H1 (cell line): ENCODE measurements at regions not wholly inside any gene's neighbourhood (a gene's known extent, or its start where the extent isn't known, plus 50 kb on each side); places are given as distances from the start of the nearest gene placed in this dataset.

Experiments used
- CTCF ChIA-PET: fragments of 300-600 bp; sonication (Branson Sonifier 250); formaldehyde crosslinking; loops from one replicate; lab custom pipeline; 2021; ENCODE audit not compliant: partially characterized antibody; lab: Charles Lee
- POLR2A ChIA-PET: fragments of 300-600 bp; sonication (Branson Sonifier 250); formaldehyde crosslinking; loops from one replicate; lab custom pipeline; 2021; ENCODE audit warnings: inconsistent platforms; ENCODE audit not compliant: partially characterized antibody; lab: Charles Lee
- DNase-seq, 2 experiments: peaks; one replicate each; pipeline versions ENCODE4 v3.0.0 to v3.0.0-alpha.2; 2010 to 2022; ENCODE audit warnings: low spot score in 2 of 2, low read depth in 1 of 2, mixed read lengths in 1 of 2
- FAIRE-seq: peaks from 2 replicates; lab custom pipeline; 2011; peaks lifted over from hg19 to GRCh38; lab: Jason Lieb, UNC
- H2AFZ ChIP-seq: 2 replicates; pipeline ENCODE4 v1.8.1; 2012; ENCODE audit warnings: low read length, inconsistent platforms
- H2AK5ac ChIP-seq: 2 replicates; pipeline ENCODE4 v1.6.1; 2013; ENCODE audit warnings: low read depth, low read length
- H2BK120ac ChIP-seq: replicated peaks from 2 replicates; pipeline ENCODE3; 2013; ENCODE audit warnings: low read depth, low read length, inconsistent platforms
- H2BK12ac ChIP-seq: 2 replicates; pipeline ENCODE4 v1.6.1; 2013; ENCODE audit warnings: low read depth, low read length
- H2BK15ac ChIP-seq: 2 replicates; pipeline ENCODE4 v1.6.1; 2013; ENCODE audit warnings: low read length
- H2BK20ac ChIP-seq: 2 replicates; pipeline ENCODE4 v1.6.1; 2013; ENCODE audit warnings: low read length
- H2BK5ac ChIP-seq: 2 replicates; pipeline ENCODE4 v1.6.1; 2013; ENCODE audit warnings: low read depth, low read length
- H3K14ac ChIP-seq: 2 replicates; pipeline ENCODE4 v1.6.1; 2013; ENCODE audit warnings: inconsistent platforms; ENCODE audit not compliant: insufficient read length
- H3K18ac ChIP-seq: 2 replicates; pipeline ENCODE4 v1.6.1; 2013; ENCODE audit warnings: low read length; ENCODE audit errors: extremely low read depth
- H3K23ac ChIP-seq: 2 replicates; pipeline ENCODE4 v1.6.1; 2013; ENCODE audit warnings: inconsistent platforms; ENCODE audit not compliant: insufficient read length
- H3K23me2 ChIP-seq: 2 replicates; pipeline ENCODE4 v1.6.1; 2013; ENCODE audit warnings: low read depth, low read length
- H3K27ac ChIP-seq: 2 replicates; pipeline ENCODE4 v1.6.1; 2011; ENCODE audit warnings: low read depth, low read length, inconsistent platforms
- H3K27me3 ChIP-seq, 4 experiments: replicated peaks in 1 of 4; 1 replicate in 1 of 4; 2 replicates in 3 of 4; pipeline versions ENCODE4 v1.6.1 to v1.8.1; 2011 to 2013; ENCODE audit warnings: low read length in 3 of 4, mild to moderate bottlenecking in 3 of 4, inconsistent platforms in 2 of 4, mixed read lengths in 2 of 4, moderate library complexity in 1 of 4; ENCODE audit not compliant: control insufficient read depth in 3 of 4, insufficient read depth in 3 of 4; ENCODE audit errors: extremely low read depth in 1 of 4
- H3K36me3 ChIP-seq, 4 experiments: 2 replicates each; pipeline versions ENCODE4 v1.6.1 to v1.8.1; 2011 to 2013; ENCODE audit warnings: mild to moderate bottlenecking in 4 of 4, low read length in 3 of 4, moderate library complexity in 2 of 4, control low read depth in 1 of 4, inconsistent platforms in 1 of 4; ENCODE audit not compliant: insufficient read depth in 4 of 4, control insufficient read depth in 2 of 4
- H3K4ac ChIP-seq: replicated peaks from 2 replicates; pipeline ENCODE3; 2013; ENCODE audit warnings: low read length, low read depth, mixed read lengths, inconsistent platforms; ENCODE audit not compliant: insufficient read length
- H3K4me1 ChIP-seq, 4 experiments: replicated peaks in 1 of 4; 1 replicate in 1 of 4; 2 replicates in 3 of 4; pipeline versions ENCODE4 v1.6.1 to v1.8.1; 2011 to 2013; ENCODE audit warnings: low read length in 3 of 4, inconsistent platforms in 2 of 4, mixed read lengths in 1 of 4; ENCODE audit not compliant: insufficient read depth in 4 of 4, control insufficient read depth in 3 of 4
- H3K4me2 ChIP-seq, 2 experiments: 2 replicates each; pipeline versions ENCODE4 v1.6.1 to v1.8.1; 2011 to 2013; ENCODE audit warnings: low read depth in 2 of 2, low read length in 2 of 2, control low read depth in 1 of 2, inconsistent platforms in 1 of 2, mild to moderate bottlenecking in 1 of 2; ENCODE audit not compliant: insufficient read depth in 1 of 2
- H3K4me3 ChIP-seq, 4 experiments: fragments of 200-600, 300-600 bp in 1 of 4; sonication (generic), shearing (Covaris generic), sonication (Bioruptor Twin) in 1 of 4; 2 replicates each; pipeline versions ENCODE4 v1.5.1 to v1.8.1; 2011 to 2016; ENCODE audit warnings: low read length in 4 of 4, low read depth in 3 of 4, control low read depth in 2 of 4, inconsistent platforms in 2 of 4, mild to moderate bottlenecking in 2 of 4, mixed read lengths in 1 of 4, moderate library complexity in 1 of 4; ENCODE audit not compliant: insufficient read depth in 2 of 4; ENCODE audit errors: extremely low read depth in 1 of 4
- H3K56ac ChIP-seq: replicated peaks from 2 replicates; pipeline ENCODE3; 2013; ENCODE audit warnings: low read depth, mild to moderate bottlenecking, mixed read lengths, low read length, inconsistent platforms; ENCODE audit not compliant: insufficient read length
- H3K79me1 ChIP-seq: 2 replicates; pipeline ENCODE4 v1.6.1; 2013; ENCODE audit warnings: low read depth, low read length, control low read depth
- H3K79me2 ChIP-seq, 2 experiments: 2 replicates each; pipeline versions ENCODE4 v1.6.1 to v1.8.1; 2012 to 2013; ENCODE audit warnings: low read length in 2 of 2, mild to moderate bottlenecking in 2 of 2, inconsistent platforms in 1 of 2; ENCODE audit not compliant: insufficient read depth in 2 of 2, control insufficient read depth in 1 of 2
- H3K9ac ChIP-seq, 4 experiments: replicated peaks in 1 of 4; 1 replicate in 1 of 4; 2 replicates in 3 of 4; pipeline versions ENCODE4 v1.6.1 to v1.8.1; 2011 to 2013; ENCODE audit warnings: low read depth in 3 of 4, low read length in 3 of 4, control low read depth in 2 of 4, mild to moderate bottlenecking in 2 of 4, moderate library complexity in 2 of 4, inconsistent platforms in 1 of 4; ENCODE audit errors: extremely low read depth in 1 of 4
- H3K9me3 ChIP-seq, 2 experiments: 2 replicates each; pipeline versions ENCODE4 v1.6.1 to v1.8.1; 2012 to 2013; ENCODE audit warnings: mild to moderate bottlenecking in 2 of 2, moderate library complexity in 2 of 2, control low read depth in 1 of 2, inconsistent platforms in 1 of 2, low read depth in 1 of 2, low read length in 1 of 2, mixed read lengths in 1 of 2; ENCODE audit not compliant: insufficient read depth in 2 of 2
- H4K20me1 ChIP-seq, 2 experiments: replicated peaks in 1 of 2; 2 replicates each; pipeline versions ENCODE3 to v1.8.1; 2011 to 2013; ENCODE audit warnings: inconsistent platforms in 2 of 2, low read length in 2 of 2, mild to moderate bottlenecking in 1 of 2; ENCODE audit not compliant: insufficient read depth in 2 of 2, control insufficient read depth in 1 of 2
- H4K5ac ChIP-seq: 2 replicates; pipeline ENCODE4 v1.6.1; 2013; ENCODE audit warnings: low read length, low read depth, mixed read lengths, inconsistent platforms; ENCODE audit not compliant: insufficient read length
- H4K8ac ChIP-seq: 2 replicates; pipeline ENCODE4 v1.8.0; 2013; ENCODE audit warnings: mild to moderate bottlenecking, moderate library complexity, low read length, inconsistent platforms; ENCODE audit not compliant: insufficient read depth; ENCODE audit errors: extremely low read depth
- H4K91ac ChIP-seq: replicated peaks from 2 replicates; pipeline ENCODE3; 2013; ENCODE audit warnings: low read length, mixed read lengths, inconsistent platforms; ENCODE audit not compliant: insufficient read length
- BACH1 ChIP-seq: IDR thresholded peaks from 2 replicates; pipeline ENCODE4 v1.6.1; 2012; ENCODE audit warnings: low read length, improper control_type of control experiment
- CHD1 ChIP-seq: IDR thresholded peaks from 2 replicates; pipeline ENCODE4 v1.6.1; 2012; ENCODE audit warnings: low read depth, low read length, improper control_type of control experiment
- EZH2 ChIP-seq: fragments of 200-600 bp; sonication (generic); IDR thresholded peaks from 2 replicates; pipeline ENCODE4 v1.7.1; 2012; ENCODE audit warnings: low read depth, mild to moderate bottlenecking, moderate library complexity, low read length, inconsistent platforms; ENCODE audit not compliant: severe bottlenecking
- JUND ChIP-seq: IDR thresholded peaks from 2 replicates; pipeline ENCODE4 v1.6.1; 2011; ENCODE audit warnings: mild to moderate bottlenecking, improper control_type of control experiment, low read length
- KDM1A ChIP-seq: fragments of 200-600, 300-600 bp; sonication (generic); IDR thresholded peaks from 2 replicates; pipeline ENCODE4 v1.7.1; 2016; ENCODE audit warnings: mild to moderate bottlenecking, low read length, borderline replicate concordance
- TEAD4 ChIP-seq: IDR thresholded peaks from 2 replicates; pipeline ENCODE4 v1.6.1; 2012; ENCODE audit warnings: low read depth, low read length, inconsistent platforms, mixed read lengths
- USF2 ChIP-seq: IDR thresholded peaks from 2 replicates; pipeline ENCODE4 v1.6.1; 2011; ENCODE audit warnings: low read length, improper control_type of control experiment
- YY1 ChIP-seq: IDR thresholded peaks from 2 replicates; pipeline ENCODE4 v1.6.1; 2011; ENCODE audit warnings: low read depth, mild to moderate bottlenecking, low read length
- WGBS, 2 experiments: shearing (Covaris generic) in 1 of 2; methylation state at CpG; one replicate each; pipeline versions ENCODE4 v1.1.6 to v1.1.7; 2013 to 2015; ENCODE audit warnings: low lambda C conversion rate in 2 of 2, mixed read lengths in 2 of 2, inconsistent platforms in 1 of 2, low coverage in 1 of 2, missing lambda C conversion rate in 1 of 2; ENCODE audit not compliant: insufficient replicate concordance in 2 of 2, insufficient coverage in 1 of 2, insufficient read length in 1 of 2; ENCODE audit errors: extremely low coverage in 1 of 2, missing lambda C conversion rate in 1 of 2; 5-methylcytosine and 5-hydroxymethylcytosine counted together

DNA sequence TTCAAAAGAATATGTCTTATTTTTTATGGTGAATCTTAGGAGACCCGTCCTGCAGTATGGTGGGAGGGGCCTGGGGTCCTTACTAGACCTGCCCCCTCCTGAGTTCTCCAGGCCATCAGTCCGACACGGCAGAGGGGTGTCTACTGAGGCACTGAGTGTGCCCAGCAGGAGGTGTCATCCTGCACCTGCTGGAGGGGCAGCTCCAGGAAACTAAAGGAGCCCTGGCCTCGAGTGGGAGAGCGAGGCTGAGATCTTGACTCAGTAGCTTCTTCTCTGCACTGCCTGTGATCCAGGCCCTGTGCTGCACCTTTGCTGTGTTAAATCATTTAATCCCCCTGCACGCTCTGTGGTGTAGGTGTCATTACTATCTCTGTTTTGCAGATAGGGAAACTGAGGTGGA lies 587.7 kb downstream of the PTPRU start:
- H3K4me3 ChIP-seq = no peak overlapping the region
- no peak overlapping the region for H3K14ac ChIP-seq
- 93% methylated on average over 6 of the region's 6 CpGs; no CpG with 5 or more reads in 1 of the 2 experiments for WGBS, 2 experiments
- H2AFZ ChIP-seq = no peak overlapping the region
- no peak overlapping the region for H2BK5ac ChIP-seq
- DNase-seq (peak in 1 of 2 experiments; percentile 34), FAIRE-seq (no peak)
- no peak overlapping the region; the same call in 1 of the 2 replicates for H4K8ac ChIP-seq
- H3K18ac ChIP-seq = no peak overlapping the region
- peaks cover 0 to 10% of the 10 kb centered on the region in 2 experiments for H4K20me1 ChIP-seq
- ChIA-PET CTCF (interaction anchor here (0.7 to 0.9 kb wide), 3 partner anchors 15 to 281 kb away, joined by 3 read pairs; no protein-coding TSS in a partner anchor), POLR2A (interaction anchor here (1.4 kb wide), 1 partner anchor 386 kb away, joined by 3 read pairs; no protein-coding TSS in a partner anchor)
- H3K27me3 ChIP-seq = no peaks in the 10 kb centered on the region
- H3K56ac ChIP-seq = no peak overlapping the region
- H3K4me2 ChIP-seq = no peak overlapping the region
- H3K27ac ChIP-seq = no peak overlapping the region
- H2AK5ac ChIP-seq = no peak overlapping the region
- H2BK20ac ChIP-seq = no peak overlapping the region
- no peaks in the 10 kb centered on the region for H3K9me3 ChIP-seq
- H3K9ac ChIP-seq = no peak overlapping the region
- H4K91ac ChIP-seq = no peak overlapping the region
- H3K4ac ChIP-seq = no peak overlapping the region
- no peak overlapping the region for H3K23ac ChIP-seq
- no peak overlapping the region for H2BK120ac ChIP-seq
- H3K23me2 ChIP-seq = peaks cover 9% of the 10 kb centered on the region; the same call in 1 of the 2 replicates
- no peak overlapping the region for H4K5ac ChIP-seq
- no peak overlapping the region for H2BK12ac ChIP-seq
- peaks cover 0 to 4% (median 1%) of the 10 kb centered on the region in 4 experiments; a peak in 2 of 7 replicates for H3K4me1 ChIP-seq
- H3K79me2 ChIP-seq = no peaks in the 10 kb centered on the region
- no peaks in the 10 kb centered on the region for H3K79me1 ChIP-seq
- H3K36me3 ChIP-seq = no peaks in the 10 kb centered on the region
- H2BK15ac ChIP-seq = no peak overlapping the region
- no peak for TF ChIP-seq USF2
- no peak for TF ChIP-seq KDM1A
- TF ChIP-seq TEAD4 = no peak
- no peak for TF ChIP-seq BACH1
- no peak for TF ChIP-seq JUND
- TF ChIP-seq CHD1 = no peak
- no peak for TF ChIP-seq EZH2
- no peak for TF ChIP-seq YY1
